PC-3 (cell line): ENCODE measurements at regions not wholly inside any gene's neighbourhood (a gene's known extent, or its start where the extent isn't known, plus 50 kb on each side); places are given as distances from the start of the nearest gene placed in this dataset.

Source experiments
- ATAC-seq: fragments of 200-7000 bp; cut with Tn5 transposase; 2 replicates; pipeline ENCODE4 v1.9.1; 2020; ENCODE audit warnings: mild to moderate bottlenecking, moderate library complexity
- BruUV-seq: library from RNA; stranded (reverse); fragments of 400-500 nt; replicated peaks from 2 replicates; lab custom pipeline; 2021; lab: Mats Ljungman, UMichigan
- CTCF ChIA-PET: fragments of 300-600 bp; sonication (Branson Sonifier 250); formaldehyde crosslinking; loops from one replicate; lab custom pipeline; 2022; ENCODE audit warnings: antibody characterized with exemption; lab: Charles Lee
- POLR2A ChIA-PET: fragments of 300-600 bp; sonication (Branson Sonifier 250); formaldehyde crosslinking; loops from one replicate; lab custom pipeline; 2022; ENCODE audit warnings: antibody characterized with exemption; ENCODE audit not compliant: unreplicated experiment; lab: Charles Lee
- DNase-seq: peaks from one replicate; pipeline ENCODE4 v3.0.0-alpha.2; 2015
- H2AFZ ChIP-seq: fragments of 300-600 bp; sonication (generic); 2 replicates; pipeline ENCODE4 v1.6.0; 2016; ENCODE audit warnings: antibody characterized with exemption, low read length
- H3F3A ChIP-seq: fragments of 300-600 bp; sonication (generic); one replicate; pipeline ENCODE4 v1.6.0; 2017; ENCODE audit warnings: antibody characterized with exemption, low read length, control low read depth, mild to moderate bottlenecking; ENCODE audit not compliant: unreplicated experiment
- H3K27ac ChIP-seq: fragments of 300-600 bp; sonication (generic); 2 replicates; pipeline ENCODE4 v1.5.1; 2016; ENCODE audit warnings: mild to moderate bottlenecking, low read length
- H3K27me3 ChIP-seq: fragments of 300-600 bp; sonication (generic); 2 replicates; pipeline ENCODE4 v1.6.1; 2016; ENCODE audit warnings: low read length, mixed read lengths
- H3K36me3 ChIP-seq: fragments of 300-600 bp; sonication (generic); 2 replicates; pipeline ENCODE4 v1.6.1; 2016; ENCODE audit warnings: low read depth, mixed run types, low read length, mixed read lengths
- H3K4me1 ChIP-seq: fragments of 300-600 bp; sonication (generic); 2 replicates; pipeline ENCODE4 v1.5.1; 2016; ENCODE audit warnings: low read length; ENCODE audit not compliant: insufficient read depth
- H3K4me2 ChIP-seq: fragments of 300-600 bp; sonication (generic); 2 replicates; pipeline ENCODE4 v1.6.0; 2016; ENCODE audit warnings: low read length
- H3K4me3 ChIP-seq: fragments of 300-600 bp; sonication (generic); 2 replicates; pipeline ENCODE4 v1.5.1; 2016; ENCODE audit warnings: mild to moderate bottlenecking, low read length, mixed read lengths
- H3K79me2 ChIP-seq: fragments of 300-600 bp; sonication (generic); 2 replicates; pipeline ENCODE4 v1.6.1; 2017; ENCODE audit warnings: low read length, mixed read lengths
- H3K9ac ChIP-seq: fragments of 300-600 bp; sonication (generic); 2 replicates; pipeline ENCODE4 v1.6.0; 2016; ENCODE audit warnings: mild to moderate bottlenecking, low read length
- H3K9me2 ChIP-seq: fragments of 300-600 bp; sonication (generic); replicated peaks from 2 replicates; pipeline ENCODE4 v1.6.1; 2016; ENCODE audit warnings: mixed run types, low read length, mixed read lengths
- H3K9me3 ChIP-seq: fragments of 300-600 bp; sonication (generic); 2 replicates; pipeline ENCODE4 v1.6.1; 2016; ENCODE audit warnings: low read length, mixed read lengths
- H4K20me1 ChIP-seq: fragments of 300-600 bp; sonication (generic); 2 replicates; pipeline ENCODE4 v1.6.1; 2016; ENCODE audit warnings: low read length, mixed read lengths
- CTCF ChIP-seq: fragments of 300-600 bp; sonication (generic); conservative IDR thresholded peaks from 2 replicates; pipeline ENCODE4 v1.5.1; 2017; ENCODE audit warnings: antibody characterized with exemption, low read depth, mild to moderate bottlenecking, low read length
- EZH2 ChIP-seq: fragments of 300-600 bp; sonication (generic); IDR thresholded peaks from one replicate; pipeline ENCODE4 v1.6.1; 2017; ENCODE audit warnings: antibody characterized with exemption, mild to moderate bottlenecking, low read length; ENCODE audit not compliant: unreplicated experiment
- EZH2phosphoT487 ChIP-seq: fragments of 300-600 bp; sonication (generic); IDR thresholded peaks from 2 replicates; pipeline ENCODE4 v1.6.1; 2018; ENCODE audit warnings: mild to moderate bottlenecking, antibody characterized with exemption, low read length, borderline replicate concordance
- intact Hi-C: fragments of 100-400 bp; cut with micrococcal nuclease; formaldehyde crosslinking; loops from 2 replicates; pipeline ENCODE4 v1.9.0; 2023

- POLR2A ChIA-PET, result no interaction called here
- no peaks in the 10 kb centered on the region for H4K20me1 ChIP-seq
Observed at GRCh38 chr7:49639068-49639593, 134.3 kb upstream of the VWC2 start.

GRCh38 chr7:49639808-49640207, 133.6 kb upstream of the VWC2 start:
- ATAC-seq (no peak), DNase-seq (no peak)
- CTCF ChIA-PET, result no interaction called here
- no peaks in the 10 kb centered on the region for H3K36me3 ChIP-seq
- no peak overlapping the region for H3K4me3 ChIP-seq
- POLR2A ChIA-PET, result no interaction called here
- BruUV-seq, result no TSS peak
- H2AFZ ChIP-seq, result no peak overlapping the region
- H3K27ac ChIP-seq, result no peak overlapping the region
- intact Hi-C loops, result no loop called here
- H3K79me2 ChIP-seq, result no peaks in the 10 kb centered on the region
- no peaks in the 10 kb centered on the region for H3F3A ChIP-seq
- no peaks in the 10 kb centered on the region for H3K9me3 ChIP-seq
- no peaks in the 10 kb centered on the region for H3K9me2 ChIP-seq
- TF ChIP-seq CTCF, result no peak
- TF ChIP-seq EZH2, result no peak
- TF ChIP-seq EZH2phosphoT487, result no peak
- H4K20me1 ChIP-seq, result no peaks in the 10 kb centered on the region
- H3K9ac ChIP-seq, result no peak overlapping the region
- no peaks in the 10 kb centered on the region for H3K4me1 ChIP-seq
- H3K4me2 ChIP-seq, result no peak overlapping the region
- 0 out of 2 replicates have a peak, but pooled peaks cover 6% of the 10 kb centered on the region for H3K27me3 ChIP-seq

More at GRCh38 chr7:49639068-49639593, 134.3 kb upstream of the VWC2 start:
- Histone ChIP-seq H3K27ac (no peak overlapping the region), H3K9ac (no peak overlapping the region), H3K36me3 (no peaks in the 10 kb centered on the region), H2AFZ (no peak overlapping the region), H3F3A (no peaks in the 10 kb centered on the region), H3K9me2 (no peaks in the 10 kb centered on the region), H3K4me2 (no peak overlapping the region), H3K4me3 (no peak overlapping the region), H3K9me3 (no peaks in the 10 kb centered on the region), H3K27me3 (0 out of 2 replicates have a peak, but pooled peaks cover 6% of the 10 kb centered on the region), H3K4me1 (no peaks in the 10 kb centered on the region), H3K79me2 (no peaks in the 10 kb centered on the region)
- DNase-seq (peak; percentile 13), ATAC-seq (no peak)
- TF ChIP-seq CTCF (no peak), EZH2phosphoT487 (no peak), EZH2 (no peak)
- CTCF ChIA-PET, result no interaction called here
- no TSS peak for BruUV-seq
- intact Hi-C loops, result no loop called here

- H3K4me2 ChIP-seq, result no peak overlapping the region
- H2AFZ ChIP-seq, result no peak overlapping the region
- no peaks in the 10 kb centered on the region for H3F3A ChIP-seq
- no peak overlapping the region for H3K27ac ChIP-seq
- intact Hi-C loops, result no loop called here
- H3K9me3 ChIP-seq, result no peaks in the 10 kb centered on the region
- ATAC-seq (no peak), DNase-seq (no peak)
- H3K79me2 ChIP-seq, result no peaks in the 10 kb centered on the region
- POLR2A ChIA-PET, result no interaction called here
- H3K4me3 ChIP-seq, result no peak overlapping the region
- no peak for TF ChIP-seq EZH2
- TF ChIP-seq CTCF, result no peak
- no peaks in the 10 kb centered on the region for H3K9me2 ChIP-seq
- CTCF ChIA-PET, result no interaction called here
- no peaks in the 10 kb centered on the region for H4K20me1 ChIP-seq
- H3K27me3 ChIP-seq, result no peaks in the 10 kb centered on the region
- no peak overlapping the region for H3K9ac ChIP-seq
- no TSS peak for BruUV-seq
- H3K36me3 ChIP-seq, result no peaks in the 10 kb centered on the region
- no peaks in the 10 kb centered on the region for H3K4me1 ChIP-seq
Observed at GRCh38 chr7:49643321-49643720, 130.1 kb upstream of the VWC2 start.
